ENCODE measurements at regions not wholly inside any gene's neighbourhood (a gene's known extent, or its start where the extent isn't known, plus 50 kb on each side); places are given as distances from the start of the nearest gene placed in this dataset.

DNA sequence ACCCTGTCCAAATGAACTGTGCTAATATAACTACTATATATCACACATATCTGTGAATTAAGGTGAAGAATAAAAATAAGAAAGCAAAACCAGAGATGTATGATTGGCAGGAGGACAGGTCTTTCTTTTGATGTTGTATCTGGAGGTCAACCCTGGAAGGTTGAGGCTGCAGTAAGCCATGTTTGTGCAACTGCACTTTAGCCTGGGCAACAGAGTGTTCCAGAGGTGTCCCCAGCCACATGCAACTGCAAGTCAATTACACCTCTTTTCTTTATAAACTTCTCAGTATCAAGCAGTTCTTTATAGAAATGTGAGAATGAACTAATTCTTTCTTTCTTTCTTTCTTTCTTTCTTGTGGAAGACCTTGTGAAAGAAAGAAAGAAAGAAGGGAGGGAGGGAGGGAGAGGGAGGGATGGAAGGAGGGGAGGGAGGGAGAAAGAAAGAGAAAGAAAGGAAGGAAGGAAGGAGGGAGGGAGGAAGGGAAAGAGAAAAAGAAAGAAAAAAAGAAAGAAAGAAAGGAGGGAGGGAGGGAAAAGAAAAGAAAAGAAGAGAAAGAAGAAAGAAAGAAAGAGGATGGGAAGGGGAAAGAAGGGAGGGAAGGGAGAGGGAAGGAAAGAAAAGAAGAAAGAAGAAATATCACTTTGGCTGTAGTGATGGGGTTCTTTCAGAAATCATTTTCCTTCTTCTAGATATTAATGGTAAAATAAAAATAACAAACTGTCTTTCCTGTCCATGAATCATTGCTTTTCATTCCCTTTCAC is 54.0 kb upstream of the S1PR1 start:
- no peak for TF ChIP-seq POLR2A (IDR thresholded peaks at IDR 0.05)
- TF ChIP-seq, protein P1, sequence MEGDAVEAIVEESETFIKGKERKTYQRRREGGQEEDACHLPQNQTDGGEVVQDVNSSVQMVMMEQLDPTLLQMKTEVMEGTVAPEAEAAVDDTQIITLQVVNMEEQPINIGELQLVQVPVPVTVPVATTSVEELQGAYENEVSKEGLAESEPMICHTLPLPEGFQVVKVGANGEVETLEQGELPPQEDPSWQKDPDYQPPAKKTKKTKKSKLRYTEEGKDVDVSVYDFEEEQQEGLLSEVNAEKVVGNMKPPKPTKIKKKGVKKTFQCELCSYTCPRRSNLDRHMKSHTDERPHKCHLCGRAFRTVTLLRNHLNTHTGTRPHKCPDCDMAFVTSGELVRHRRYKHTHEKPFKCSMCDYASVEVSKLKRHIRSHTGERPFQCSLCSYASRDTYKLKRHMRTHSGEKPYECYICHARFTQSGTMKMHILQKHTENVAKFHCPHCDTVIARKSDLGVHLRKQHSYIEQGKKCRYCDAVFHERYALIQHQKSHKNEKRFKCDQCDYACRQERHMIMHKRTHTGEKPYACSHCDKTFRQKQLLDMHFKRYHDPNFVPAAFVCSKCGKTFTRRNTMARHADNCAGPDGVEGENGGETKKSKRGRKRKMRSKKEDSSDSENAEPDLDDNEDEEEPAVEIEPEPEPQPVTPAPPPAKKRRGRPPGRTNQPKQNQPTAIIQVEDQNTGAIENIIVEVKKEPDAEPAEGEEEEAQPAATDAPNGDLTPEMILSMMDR (IDR thresholded peaks at IDR 0.05) = no peak
- no peak for TF ChIP-seq POLR2AphosphoS5 (IDR thresholded peaks at IDR 0.05)
